GM13977 (cell line): ENCODE measurements at regions not wholly inside any gene's neighbourhood (a gene's known extent, or its start where the extent isn't known, plus 50 kb on each side); places are given as distances from the start of the nearest gene placed in this dataset.

ENCODE experiments used
- DNase-seq: peaks from one replicate; pipeline ENCODE4 v3.0.0; 2012; ENCODE audit warnings: low spot score
- in situ Hi-C: fragments of 300-500 bp; cut with MboI; formaldehyde crosslinking; loops from one replicate; pipeline ENCODE4 v1.12.0; 2022; ENCODE audit warnings: low sequenced_read_pairs, low pct_unique_long_range_greater_than_20kb, mixed read lengths, inconsistent platforms; ENCODE audit not compliant: unreplicated experiment
- TF ChIP-seq, protein P1 (sequence below): IDR thresholded peaks from 2 replicates; pipeline ENCODE4 v1.5.1; 2012; ENCODE audit warnings: mild to moderate bottlenecking, control low read depth; ENCODE audit not compliant: insufficient read depth; ENCODE audit errors: extremely low read depth, missing control alignments

DNA sequence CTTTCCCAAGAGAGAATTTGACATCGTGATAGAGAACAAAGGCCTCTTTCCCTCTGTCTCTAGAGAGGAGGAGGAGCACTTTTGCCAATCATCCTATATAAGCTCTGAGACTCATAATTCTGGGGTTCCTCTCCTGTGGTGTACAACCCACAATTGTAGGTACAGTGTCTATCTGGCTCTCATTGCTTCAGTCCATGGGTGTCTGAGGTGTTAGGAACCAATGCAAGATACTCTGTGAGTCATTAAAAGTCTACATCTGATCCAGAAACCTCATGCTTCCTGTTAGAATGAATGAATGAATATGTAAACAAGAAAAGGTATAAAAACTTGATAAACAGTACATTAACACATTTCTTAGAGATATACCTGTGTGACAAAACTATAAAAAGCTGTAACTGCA is 356.7 kb downstream of the QKI start:
- in situ Hi-C loops: no loop called here
- DNase-seq: no peak
- TF ChIP-seq, protein P1, sequence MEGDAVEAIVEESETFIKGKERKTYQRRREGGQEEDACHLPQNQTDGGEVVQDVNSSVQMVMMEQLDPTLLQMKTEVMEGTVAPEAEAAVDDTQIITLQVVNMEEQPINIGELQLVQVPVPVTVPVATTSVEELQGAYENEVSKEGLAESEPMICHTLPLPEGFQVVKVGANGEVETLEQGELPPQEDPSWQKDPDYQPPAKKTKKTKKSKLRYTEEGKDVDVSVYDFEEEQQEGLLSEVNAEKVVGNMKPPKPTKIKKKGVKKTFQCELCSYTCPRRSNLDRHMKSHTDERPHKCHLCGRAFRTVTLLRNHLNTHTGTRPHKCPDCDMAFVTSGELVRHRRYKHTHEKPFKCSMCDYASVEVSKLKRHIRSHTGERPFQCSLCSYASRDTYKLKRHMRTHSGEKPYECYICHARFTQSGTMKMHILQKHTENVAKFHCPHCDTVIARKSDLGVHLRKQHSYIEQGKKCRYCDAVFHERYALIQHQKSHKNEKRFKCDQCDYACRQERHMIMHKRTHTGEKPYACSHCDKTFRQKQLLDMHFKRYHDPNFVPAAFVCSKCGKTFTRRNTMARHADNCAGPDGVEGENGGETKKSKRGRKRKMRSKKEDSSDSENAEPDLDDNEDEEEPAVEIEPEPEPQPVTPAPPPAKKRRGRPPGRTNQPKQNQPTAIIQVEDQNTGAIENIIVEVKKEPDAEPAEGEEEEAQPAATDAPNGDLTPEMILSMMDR: no peak

DNA sequence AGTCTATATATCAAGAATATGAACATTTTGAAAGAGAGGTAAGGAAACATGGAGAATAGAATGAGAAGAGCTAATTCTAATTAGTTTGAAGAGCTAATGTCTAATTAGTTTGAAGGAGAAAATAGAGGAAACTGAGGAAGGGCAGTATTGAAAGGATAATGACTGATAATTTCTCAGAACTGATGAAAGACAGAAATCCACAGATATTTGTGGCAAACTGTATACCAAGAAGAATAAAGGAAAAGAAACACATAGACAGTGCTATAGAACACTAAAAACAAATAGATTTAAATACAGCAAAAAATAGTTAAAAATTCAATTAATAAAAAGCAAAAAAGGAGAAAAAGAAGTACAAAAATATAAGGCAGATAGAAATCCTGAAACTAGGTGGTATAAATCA is 354.4 kb downstream of the QKI start:
- in situ Hi-C loops: no loop called here
- TF ChIP-seq, protein P1: no peak
- no peak for DNase-seq

DNA sequence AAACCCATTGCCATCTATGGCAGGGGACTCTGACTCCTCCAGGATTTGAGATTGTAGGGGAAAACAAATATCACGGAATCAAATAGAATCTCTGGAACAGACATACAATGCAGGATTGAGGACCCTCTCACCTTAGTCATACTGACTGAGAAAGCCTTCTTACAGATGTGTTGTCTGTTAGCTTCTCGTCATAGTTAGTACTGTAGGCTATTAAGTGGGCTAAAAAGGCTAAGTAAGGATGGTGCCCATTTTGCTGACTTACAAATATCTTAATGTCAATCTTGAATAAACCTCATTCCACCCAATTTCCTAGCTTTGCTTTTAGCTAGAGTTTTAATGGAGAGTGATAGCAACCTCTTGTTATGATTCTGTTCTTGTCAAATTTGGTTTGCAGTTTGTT is 352.4 kb downstream of the QKI start:
- TF ChIP-seq, protein P1: no peak

DNA sequence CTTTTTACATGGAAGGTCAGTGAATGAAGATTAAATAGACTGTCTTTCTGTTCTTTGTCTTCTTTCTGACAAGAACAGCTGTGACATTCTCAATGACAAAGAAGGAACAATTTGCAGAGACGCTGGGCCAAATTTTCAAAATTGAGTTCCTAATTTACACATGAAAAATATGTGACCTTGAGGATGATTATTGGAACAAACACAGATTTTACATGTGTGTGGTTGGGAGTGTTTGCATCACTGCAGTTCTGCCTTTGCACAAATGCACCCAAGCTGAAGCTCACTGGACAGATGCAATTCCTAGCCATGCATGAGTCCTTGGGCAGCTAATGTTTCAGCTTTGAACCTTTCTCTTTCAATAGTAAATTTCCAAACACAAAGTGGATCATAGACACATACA is 350.8 kb downstream of the QKI start:
- DNase-seq: no peak
- TF ChIP-seq, protein P1: no peak
- in situ Hi-C loops: no loop called here

More for the DNA sequence above, 352.4 kb downstream of the QKI start:
- in situ Hi-C loops: no loop called here
- no peak for DNase-seq

DNA sequence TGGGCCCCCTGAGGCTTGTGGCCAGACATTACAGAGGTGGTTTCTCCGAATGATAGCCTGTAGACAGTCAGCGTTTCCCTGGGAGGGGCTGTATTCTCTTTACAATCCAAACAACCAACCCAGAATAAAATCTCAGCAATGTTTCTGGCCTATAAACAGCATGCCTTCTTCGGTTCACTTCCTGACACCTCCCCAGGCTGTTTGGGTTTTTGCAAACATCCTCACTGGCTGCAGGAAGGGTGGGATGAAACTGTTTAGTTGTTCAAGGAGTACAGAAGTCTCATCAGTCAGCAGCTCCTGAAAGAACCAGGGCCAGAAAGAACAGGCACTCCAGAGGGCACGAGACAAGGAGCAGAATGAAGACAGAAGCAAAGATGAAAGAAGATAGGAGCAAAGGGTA is 350.0 kb downstream of the QKI start:
- TF ChIP-seq, protein P1: no peak
- in situ Hi-C loops: no loop called here
- no peak for DNase-seq

DNA sequence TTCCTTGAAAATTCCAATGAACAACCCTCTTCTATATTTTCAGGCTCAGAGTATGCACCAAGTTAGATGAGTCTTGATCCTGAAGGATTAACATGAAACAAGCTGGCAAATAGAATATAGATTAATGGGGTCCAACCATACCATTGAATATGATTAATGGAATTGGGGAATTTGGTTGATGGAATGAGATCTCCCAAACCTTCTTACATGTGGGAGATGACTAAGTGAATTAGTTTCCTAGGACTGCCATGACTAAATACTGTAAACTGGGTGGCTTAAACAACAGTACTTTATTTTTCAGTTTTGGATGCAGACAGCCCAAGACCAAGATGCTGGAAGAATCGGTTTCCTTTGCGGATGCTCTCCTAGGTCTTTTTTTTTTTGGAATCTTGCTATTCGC is 347.0 kb downstream of the QKI start:
- TF ChIP-seq, protein P1: no peak
- in situ Hi-C loops: no loop called here
- DNase-seq: no peak

DNA sequence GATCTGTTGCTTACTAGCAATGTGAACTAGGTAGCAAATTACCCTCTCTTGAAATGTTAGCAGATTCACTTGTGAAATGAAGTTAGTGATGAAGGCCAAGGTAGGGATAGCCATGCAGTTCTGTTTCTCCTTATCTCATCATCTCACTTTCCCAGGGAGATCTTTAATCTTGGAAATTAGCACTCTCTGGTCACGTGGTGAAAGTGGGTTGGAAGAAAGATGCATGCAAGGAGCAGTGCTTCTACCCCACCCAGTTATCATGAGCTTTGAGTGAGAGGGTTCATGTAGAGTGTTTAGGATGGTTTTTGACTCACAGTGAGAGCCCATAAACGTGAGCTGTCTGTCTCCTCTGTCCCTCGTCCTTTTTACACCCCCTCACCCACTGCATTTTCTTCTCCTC is 346.3 kb downstream of the QKI start:
- in situ Hi-C loops: no loop called here
- DNase-seq: no peak
- TF ChIP-seq, protein P1: no peak
